ENCODE measurements at regions not wholly inside any gene's neighbourhood (a gene's known extent, or its start where the extent isn't known, plus 50 kb on each side); places are given as distances from the start of the nearest gene placed in this dataset.

DNA sequence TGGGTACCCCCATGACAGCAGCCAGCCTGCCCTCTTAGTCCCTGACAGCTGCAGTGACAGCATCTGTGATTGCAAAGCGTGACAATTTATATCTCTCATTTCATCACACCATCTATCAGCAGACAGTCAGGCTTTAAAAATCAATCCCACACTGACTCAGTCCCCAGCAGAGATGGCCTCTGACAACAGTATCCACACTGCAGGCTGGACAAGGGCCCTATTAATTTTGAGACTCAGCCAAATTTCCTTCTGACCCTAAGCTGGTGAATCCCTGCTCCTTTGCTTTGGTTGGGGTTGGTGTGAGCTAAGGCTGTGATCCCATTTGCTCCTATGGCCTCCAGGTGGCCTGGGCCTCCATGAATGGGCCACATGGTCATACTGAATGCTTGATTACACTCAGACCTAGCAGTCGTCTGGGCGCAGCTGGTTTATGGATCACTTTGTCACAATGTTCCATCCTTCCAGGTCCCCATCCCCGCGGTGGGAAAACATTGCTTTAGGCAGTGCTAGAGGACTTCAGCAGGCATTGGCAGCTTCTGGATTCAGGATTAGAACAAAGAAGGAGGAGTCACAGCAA lies 68.2 kb upstream of the B3GAT1 start:
- TF ChIP-seq, protein P1, sequence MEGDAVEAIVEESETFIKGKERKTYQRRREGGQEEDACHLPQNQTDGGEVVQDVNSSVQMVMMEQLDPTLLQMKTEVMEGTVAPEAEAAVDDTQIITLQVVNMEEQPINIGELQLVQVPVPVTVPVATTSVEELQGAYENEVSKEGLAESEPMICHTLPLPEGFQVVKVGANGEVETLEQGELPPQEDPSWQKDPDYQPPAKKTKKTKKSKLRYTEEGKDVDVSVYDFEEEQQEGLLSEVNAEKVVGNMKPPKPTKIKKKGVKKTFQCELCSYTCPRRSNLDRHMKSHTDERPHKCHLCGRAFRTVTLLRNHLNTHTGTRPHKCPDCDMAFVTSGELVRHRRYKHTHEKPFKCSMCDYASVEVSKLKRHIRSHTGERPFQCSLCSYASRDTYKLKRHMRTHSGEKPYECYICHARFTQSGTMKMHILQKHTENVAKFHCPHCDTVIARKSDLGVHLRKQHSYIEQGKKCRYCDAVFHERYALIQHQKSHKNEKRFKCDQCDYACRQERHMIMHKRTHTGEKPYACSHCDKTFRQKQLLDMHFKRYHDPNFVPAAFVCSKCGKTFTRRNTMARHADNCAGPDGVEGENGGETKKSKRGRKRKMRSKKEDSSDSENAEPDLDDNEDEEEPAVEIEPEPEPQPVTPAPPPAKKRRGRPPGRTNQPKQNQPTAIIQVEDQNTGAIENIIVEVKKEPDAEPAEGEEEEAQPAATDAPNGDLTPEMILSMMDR (IDR thresholded peaks at IDR 0.05), result no peak
- no peak overlapping the region for H3K4me3 Mint-ChIP-seq
- ATAC-seq (ENCODE audit: low read depth) (no peak), DNase-seq (no peak)
- no peaks in the 10 kb centered on the region for H3K36me3 Mint-ChIP-seq (ENCODE audit: low read depth)
- H3K4me1 Mint-ChIP-seq, result no peaks in the 10 kb centered on the region
- H3K27ac Mint-ChIP-seq, result no peak overlapping the region
- peaks cover 11% of the 10 kb centered on the region for H3K27me3 Mint-ChIP-seq
- CTCF ChIA-PET, result no interaction called here
- intact Hi-C loops (cut with micrococcal nuclease), result no loop called here
- no peaks in the 10 kb centered on the region for H3K9me3 Mint-ChIP-seq
- POLR2A ChIA-PET, result no interaction called here

DNA sequence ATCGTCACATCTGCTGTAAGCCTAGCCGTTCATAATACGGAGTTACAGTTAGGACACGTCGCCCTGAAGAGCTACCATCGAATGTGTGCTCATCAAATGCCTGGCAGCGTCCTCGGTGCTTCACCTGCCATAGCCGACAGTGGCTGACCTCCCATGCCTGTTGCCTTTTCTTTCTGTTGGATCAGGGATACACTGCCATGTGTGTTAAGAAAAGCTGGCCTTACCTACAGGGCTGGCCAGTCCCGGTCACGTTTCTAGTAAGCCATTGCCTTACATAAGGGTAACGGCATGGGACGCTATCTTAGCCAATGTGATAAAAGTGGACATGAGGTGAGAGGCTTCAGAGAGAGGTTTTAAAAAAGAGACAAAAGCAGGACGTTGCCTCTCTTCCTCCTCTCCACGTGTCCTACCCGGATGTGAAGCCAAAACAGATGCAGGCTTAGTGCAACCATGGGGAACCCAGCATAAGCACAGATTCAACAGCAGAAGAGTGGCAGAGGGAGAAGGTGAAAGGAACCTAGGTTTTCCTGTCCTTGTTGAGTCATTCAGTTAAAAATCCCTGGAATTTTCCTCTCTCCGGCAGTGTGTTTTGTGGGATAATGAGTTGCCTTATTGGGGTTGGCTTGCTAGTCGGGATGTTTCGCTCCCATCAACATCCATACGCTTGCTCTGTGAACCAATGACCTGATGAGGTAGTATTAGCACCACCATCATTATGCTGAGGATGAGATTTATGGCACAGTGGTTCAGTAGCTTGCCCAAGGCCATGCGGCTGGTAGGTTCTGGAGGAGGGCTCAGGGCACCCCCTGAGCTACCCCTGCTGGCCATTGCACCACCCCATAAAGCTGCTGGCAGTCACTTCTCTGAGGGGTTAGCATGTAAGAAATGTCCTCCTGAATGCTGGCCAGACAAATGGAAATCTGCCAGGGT lies 67.4 kb upstream of the B3GAT1 start:
- Mint-ChIP-seq H3K4me3 (no peak overlapping the region), H3K4me1 (no peaks in the 10 kb centered on the region), H3K36me3 (ENCODE audit: low read depth) (no peaks in the 10 kb centered on the region), H3K27me3 (peaks cover 11% of the 10 kb centered on the region), H3K27ac (no peak overlapping the region), H3K9me3 (no peaks in the 10 kb centered on the region)
- ChIA-PET POLR2A (no interaction called here), CTCF (no interaction called here)
- intact Hi-C loops (cut with micrococcal nuclease), result no loop called here
- DNase-seq (no peak), ATAC-seq (ENCODE audit: low read depth) (no peak)
- TF ChIP-seq, protein P1 (IDR thresholded peaks at IDR 0.05), result no peak

DNA sequence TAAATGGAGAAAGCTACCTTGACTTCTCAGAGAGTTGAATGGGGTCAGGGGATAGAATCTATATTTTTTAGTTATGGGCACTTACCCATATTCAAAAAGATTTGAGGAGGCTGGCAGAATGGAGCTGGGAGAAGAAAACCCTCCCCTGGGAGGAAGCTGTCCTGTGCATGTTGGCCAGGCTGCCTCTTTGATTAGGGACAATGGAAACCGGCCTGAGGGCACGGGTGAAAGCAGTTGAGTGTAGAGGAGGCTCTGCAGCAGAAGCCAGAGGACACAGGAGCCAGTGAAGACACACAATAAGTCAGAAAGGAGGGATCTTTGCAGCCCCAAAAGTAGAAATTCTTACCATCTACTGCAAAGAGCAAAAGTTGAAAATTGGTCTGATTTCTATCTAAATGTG lies 66.6 kb upstream of the B3GAT1 start:
- ATAC-seq (ENCODE audit: low read depth), result no peak
- Mint-ChIP-seq H3K4me1 (no peaks in the 10 kb centered on the region), H3K4me3 (no peak overlapping the region), H3K27ac (no peak overlapping the region), H3K36me3 (ENCODE audit: low read depth) (no peaks in the 10 kb centered on the region), H3K27me3 (peaks cover 19% of the 10 kb centered on the region), H3K9me3 (no peaks in the 10 kb centered on the region)
- no peak for DNase-seq
- intact Hi-C loops (cut with micrococcal nuclease), result no loop called here
- TF ChIP-seq, protein P1 (IDR thresholded peaks at IDR 0.05), result no peak
- POLR2A ChIA-PET, result no interaction called here
- CTCF ChIA-PET, result no interaction called here

GRCh38 chr11:134478176-134478575 lies 66.1 kb upstream of the B3GAT1 start:
- no peak for ATAC-seq (ENCODE audit: low read depth)

GRCh38 chr11:134477486-134477885 lies 65.4 kb upstream of the B3GAT1 start:
- TF ChIP-seq, protein P1 (IDR thresholded peaks at IDR 0.05), result no peak
- DNase-seq (no peak), ATAC-seq (ENCODE audit: low read depth) (no peak)
- Mint-ChIP-seq H3K27me3 (peaks cover 26% of the 10 kb centered on the region), H3K36me3 (ENCODE audit: low read depth) (no peaks in the 10 kb centered on the region), H3K4me1 (no peaks in the 10 kb centered on the region), H3K9me3 (no peaks in the 10 kb centered on the region), H3K4me3 (no peak overlapping the region), H3K27ac (no peak overlapping the region)
- ChIA-PET CTCF (no interaction called here), POLR2A (no interaction called here)
- intact Hi-C loops (cut with micrococcal nuclease), result no loop called here

More at GRCh38 chr11:134478176-134478575, 66.1 kb upstream of the B3GAT1 start:
- no peak for DNase-seq
- Mint-ChIP-seq H3K4me3 (no peak overlapping the region), H3K36me3 (ENCODE audit: low read depth) (no peaks in the 10 kb centered on the region), H3K27me3 (peaks cover 23% of the 10 kb centered on the region), H3K4me1 (no peaks in the 10 kb centered on the region), H3K27ac (no peak overlapping the region), H3K9me3 (no peaks in the 10 kb centered on the region)
- ChIA-PET CTCF (no interaction called here), POLR2A (no interaction called here)
- TF ChIP-seq, protein P1 (IDR thresholded peaks at IDR 0.05), result no peak
- intact Hi-C loops (cut with micrococcal nuclease), result no loop called here
